Fibroblast of lung (primary cell): ENCODE measurements at regions not wholly inside any gene's neighbourhood (a gene's known extent, or its start where the extent isn't known, plus 50 kb on each side); places are given as distances from the start of the nearest gene placed in this dataset.

Experiments used
- EZH2 ChIP-seq: IDR thresholded peaks from 2 replicates; pipeline ENCODE4 v1.5.1; 2012; ENCODE audit warnings: low read length, control low read depth, mild to moderate bottlenecking; ENCODE audit errors: missing control alignments
- TF ChIP-seq, protein P1 (sequence below), 2 donors: IDR thresholded peaks in 1 of 2; conservative IDR thresholded peaks in 1 of 2; 1 replicate in 1 of 2; 2 replicates in 1 of 2; pipeline ENCODE4 v1.5.1; 2011 to 2012; ENCODE audit warnings: low read length in 2 of 2, control low read depth in 1 of 2, inconsistent platforms in 1 of 2, low read depth in 1 of 2, mild to moderate bottlenecking in 1 of 2

DNA sequence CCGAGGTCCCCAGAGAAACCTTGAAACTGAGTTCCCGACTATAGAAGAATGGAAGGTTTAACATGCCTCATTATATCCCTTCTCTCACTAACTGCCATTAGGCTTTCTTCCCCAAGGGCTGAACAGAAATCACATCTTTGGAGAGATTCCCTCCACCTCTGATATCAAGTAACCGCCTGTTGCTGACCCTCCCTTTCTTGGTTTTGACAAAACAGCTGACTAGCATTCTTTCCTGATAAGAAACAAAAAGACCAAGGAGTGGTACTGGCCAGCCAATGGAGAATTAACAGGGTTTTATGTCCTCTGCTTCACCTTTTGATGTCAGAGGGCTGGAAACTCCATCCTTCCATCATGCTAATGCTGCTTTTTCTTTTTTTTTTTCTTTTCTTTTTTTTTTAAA lies 176.6 kb upstream of the ADGRB3 start:
- TF ChIP-seq, protein P1, sequence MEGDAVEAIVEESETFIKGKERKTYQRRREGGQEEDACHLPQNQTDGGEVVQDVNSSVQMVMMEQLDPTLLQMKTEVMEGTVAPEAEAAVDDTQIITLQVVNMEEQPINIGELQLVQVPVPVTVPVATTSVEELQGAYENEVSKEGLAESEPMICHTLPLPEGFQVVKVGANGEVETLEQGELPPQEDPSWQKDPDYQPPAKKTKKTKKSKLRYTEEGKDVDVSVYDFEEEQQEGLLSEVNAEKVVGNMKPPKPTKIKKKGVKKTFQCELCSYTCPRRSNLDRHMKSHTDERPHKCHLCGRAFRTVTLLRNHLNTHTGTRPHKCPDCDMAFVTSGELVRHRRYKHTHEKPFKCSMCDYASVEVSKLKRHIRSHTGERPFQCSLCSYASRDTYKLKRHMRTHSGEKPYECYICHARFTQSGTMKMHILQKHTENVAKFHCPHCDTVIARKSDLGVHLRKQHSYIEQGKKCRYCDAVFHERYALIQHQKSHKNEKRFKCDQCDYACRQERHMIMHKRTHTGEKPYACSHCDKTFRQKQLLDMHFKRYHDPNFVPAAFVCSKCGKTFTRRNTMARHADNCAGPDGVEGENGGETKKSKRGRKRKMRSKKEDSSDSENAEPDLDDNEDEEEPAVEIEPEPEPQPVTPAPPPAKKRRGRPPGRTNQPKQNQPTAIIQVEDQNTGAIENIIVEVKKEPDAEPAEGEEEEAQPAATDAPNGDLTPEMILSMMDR (conservative IDR thresholded peaks at IDR 0.05 in 1 of 2, IDR thresholded peaks at IDR 0.05 in 1 of 2; ENCODE audit: low read depth in 1 of 2, low read length in 2 of 2) = no peak
- TF ChIP-seq EZH2 = no peak
